Brain microvascular endothelial cell (primary cell): ENCODE measurements at regions not wholly inside any gene's neighbourhood (a gene's known extent, or its start where the extent isn't known, plus 50 kb on each side); places are given as distances from the start of the nearest gene placed in this dataset.

Source experiments
- DNase-seq: peaks from one replicate; pipeline ENCODE4 v3.0.0-alpha.2; 2020
- H3K27ac ChIP-seq: fragments of 250-450 bp; sonication (Bioruptor Pico); 2 replicates; pipeline ENCODE4 v1.5.1; 2020; ENCODE audit warnings: mild to moderate bottlenecking, moderate library complexity
- H3K27me3 ChIP-seq: fragments of 250-450 bp; sonication (Bioruptor Pico); replicated peaks from 2 replicates; pipeline ENCODE4 v1.5.1; 2020; ENCODE audit warnings: mild to moderate bottlenecking
- H3K36me3 ChIP-seq: fragments of 250-450 bp; sonication (Bioruptor Pico); replicated peaks from 2 replicates; pipeline ENCODE4 v1.5.1; 2020; ENCODE audit warnings: mild to moderate bottlenecking
- H3K4me3 ChIP-seq: 2 replicates; pipeline ENCODE4 v1.5.1; 2011; ENCODE audit warnings: low read depth, mild to moderate bottlenecking, control low read depth, low read length, moderate library complexity
- CTCF ChIP-seq: IDR thresholded peaks from 2 replicates; pipeline ENCODE4 v1.5.1; 2011; ENCODE audit warnings: low read depth, mild to moderate bottlenecking, moderate library complexity, low read length, control low read depth, inconsistent platforms; ENCODE audit errors: missing control alignments
- in situ Hi-C: cut with HindIII; loops from 2 replicates; pipeline ENCODE4 v1.10.0; 2017; ENCODE audit warnings: low sequenced_read_pairs, low pct_ligation_motif_present

GRCh38 chr16:66193543-66194229, 172.8 kb upstream of the CDH5 start:
- Histone ChIP-seq H3K27me3 (no peaks in the 10 kb centered on the region), H3K36me3 (no peaks in the 10 kb centered on the region), H3K27ac (no peak overlapping the region), H3K4me3 (no peak overlapping the region)
- no peak for TF ChIP-seq CTCF
- in situ Hi-C loops, result no loop called here
- DNase-seq, result no peak

GRCh38 chr16:66190411-66190810, 176.1 kb upstream of the CDH5 start:
- DNase-seq, result no peak
- in situ Hi-C loops, result no loop called here
- H3K36me3 ChIP-seq, result no peaks in the 10 kb centered on the region
- no peak overlapping the region for H3K27ac ChIP-seq
- H3K27me3 ChIP-seq, result no peaks in the 10 kb centered on the region
- no peak for TF ChIP-seq CTCF
- no peak overlapping the region for H3K4me3 ChIP-seq

GRCh38 chr16:66189951-66190350, 176.5 kb upstream of the CDH5 start:
- no peak for TF ChIP-seq CTCF
- Histone ChIP-seq H3K27me3 (no peaks in the 10 kb centered on the region), H3K36me3 (no peaks in the 10 kb centered on the region), H3K4me3 (no peak overlapping the region), H3K27ac (no peak overlapping the region)
- DNase-seq, result peak; percentile 23
- in situ Hi-C loops, result no loop called here

GRCh38 chr16:66188917-66189725, 177.4 kb upstream of the CDH5 start:
- H3K4me3 ChIP-seq, result no peak overlapping the region
- no peak overlapping the region for H3K27ac ChIP-seq
- TF ChIP-seq CTCF, result no peak
- peak; percentile 2 for DNase-seq
- H3K27me3 ChIP-seq, result no peaks in the 10 kb centered on the region
- in situ Hi-C loops, result no loop called here
- no peaks in the 10 kb centered on the region for H3K36me3 ChIP-seq

- no peak for TF ChIP-seq CTCF
- DNase-seq, result no peak
- in situ Hi-C loops, result no loop called here
Measured at GRCh38 chr16:66186251-66186785, 180.2 kb upstream of the CDH5 start.

More at GRCh38 chr16:66186251-66186785, 180.2 kb upstream of the CDH5 start:
- H3K36me3 ChIP-seq, result no peaks in the 10 kb centered on the region
- H3K27ac ChIP-seq, result no peak overlapping the region
- no peaks in the 10 kb centered on the region for H3K27me3 ChIP-seq
- no peak overlapping the region for H3K4me3 ChIP-seq
